Muscle of leg (tissue), 3 donors: ENCODE measurements at regions not wholly inside any gene's neighbourhood (a gene's known extent, or its start where the extent isn't known, plus 50 kb on each side); places are given as distances from the start of the nearest gene placed in this dataset.

Experiments
- DNase-seq: peaks from one replicate; pipeline ENCODE4 v3.0.0; 2013
- H3K27ac ChIP-seq: one replicate; pipeline ENCODE4 v1.5.1; 2013; ENCODE audit warnings: mild to moderate bottlenecking, low read length, control low read depth
- H3K27me3 ChIP-seq: one replicate; pipeline ENCODE4 v1.6.1; 2013; ENCODE audit warnings: low read length; ENCODE audit not compliant: control insufficient read depth, insufficient read depth
- H3K36me3 ChIP-seq: one replicate; pipeline ENCODE4 v1.6.1; 2013; ENCODE audit warnings: low read length; ENCODE audit not compliant: control insufficient read depth, insufficient read depth
- H3K4me1 ChIP-seq: one replicate; pipeline ENCODE4 v1.6.1; 2013; ENCODE audit warnings: low read length; ENCODE audit not compliant: control insufficient read depth, insufficient read depth
- H3K4me3 ChIP-seq: one replicate; pipeline ENCODE4 v1.5.1; 2013; ENCODE audit warnings: low read length, control low read depth
- H3K9me3 ChIP-seq: replicated peaks from 2 replicates; pipeline ENCODE4 v1.6.1; 2013; ENCODE audit warnings: low read depth, low read length; ENCODE audit not compliant: control insufficient read depth
- WGBS: methylation state at CpG from one replicate; pipeline ENCODE4 v1.1.5; 2013; ENCODE audit warnings: missing lambda C conversion rate; ENCODE audit not compliant: insufficient coverage; 5-methylcytosine and 5-hydroxymethylcytosine counted together

- Histone ChIP-seq H3K4me3 (no peak overlapping the region), H3K27ac (no peak overlapping the region), H3K4me1 (no peaks in the 10 kb centered on the region), H3K9me3 (no peaks in the 10 kb centered on the region), H3K27me3 (peaks cover 15% of the 10 kb centered on the region), H3K36me3 (no peaks in the 10 kb centered on the region)
- WGBS: 94% methylated on average over 5 of the region's 6 CpGs
- DNase-seq: no peak
These were observed 221.2 kb upstream of the B3GAT1 start for GRCh38 chr11:134633276-134633675.

GRCh38 chr11:134632347-134633119 lies 220.5 kb upstream of the B3GAT1 start:
- Histone ChIP-seq H3K4me1 (no peaks in the 10 kb centered on the region), H3K4me3 (no peak overlapping the region), H3K27me3 (peaks cover 18% of the 10 kb centered on the region), H3K9me3 (no peaks in the 10 kb centered on the region), H3K27ac (no peak overlapping the region), H3K36me3 (no peaks in the 10 kb centered on the region)
- no peak for DNase-seq
- 61% methylated on average over 12 of the region's 16 CpGs for WGBS

GRCh38 chr11:134630861-134631260 lies 218.8 kb upstream of the B3GAT1 start:
- Histone ChIP-seq H3K36me3 (no peaks in the 10 kb centered on the region), H3K4me1 (no peaks in the 10 kb centered on the region), H3K4me3 (no peak overlapping the region), H3K27ac (no peak overlapping the region), H3K9me3 (no peaks in the 10 kb centered on the region), H3K27me3 (peaks cover 19% of the 10 kb centered on the region)
- no peak for DNase-seq
- WGBS: 89% methylated on average over 11 of the region's 13 CpGs

DNA sequence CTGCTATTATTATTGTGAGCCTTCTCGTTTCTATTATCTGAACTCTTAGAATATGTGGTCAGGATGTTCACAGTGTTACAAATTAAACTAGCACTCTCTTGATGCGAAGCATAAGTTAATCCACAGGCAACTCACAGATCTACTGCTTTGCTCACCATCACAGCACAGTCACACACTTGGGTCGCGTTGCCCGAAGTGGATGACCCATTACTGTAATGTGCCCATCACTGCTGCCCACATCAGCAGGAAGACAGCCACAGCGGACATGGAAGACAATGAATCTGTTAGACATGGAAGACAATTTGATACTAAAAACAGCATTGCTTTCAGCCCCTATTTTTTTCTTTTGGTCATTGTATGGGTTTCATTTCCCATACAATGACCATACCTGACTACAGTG lies 216.4 kb upstream of the B3GAT1 start:
- Histone ChIP-seq H3K27ac (no peak overlapping the region), H3K4me1 (no peaks in the 10 kb centered on the region), H3K27me3 (peaks cover 35% of the 10 kb centered on the region), H3K4me3 (no peak overlapping the region), H3K9me3 (no peaks in the 10 kb centered on the region), H3K36me3 (no peaks in the 10 kb centered on the region)
- no peak for DNase-seq
- no CpG with 5 or more reads among the region's 6 CpGs for WGBS

GRCh38 chr11:134626032-134626431 lies 214.0 kb upstream of the B3GAT1 start:
- H3K4me1 ChIP-seq: no peaks in the 10 kb centered on the region

GRCh38 chr11:134625631-134626030 lies 213.6 kb upstream of the B3GAT1 start:
- Histone ChIP-seq H3K4me1 (no peaks in the 10 kb centered on the region), H3K9me3 (no peaks in the 10 kb centered on the region), H3K27me3 (peaks cover 31% of the 10 kb centered on the region), H3K27ac (no peak overlapping the region), H3K36me3 (no peaks in the 10 kb centered on the region), H3K4me3 (no peak overlapping the region)
- 48% methylated on average over 2 of the region's 3 CpGs for WGBS
- no peak for DNase-seq

More at GRCh38 chr11:134626032-134626431, 214.0 kb upstream of the B3GAT1 start:
- 88% methylated on average over 2 of the region's 4 CpGs for WGBS
- H3K36me3 ChIP-seq: no peaks in the 10 kb centered on the region
- H3K9me3 ChIP-seq: no peaks in the 10 kb centered on the region
- H3K27ac ChIP-seq: no peak overlapping the region
- peaks cover 34% of the 10 kb centered on the region for H3K27me3 ChIP-seq
- H3K4me3 ChIP-seq: no peak overlapping the region
- no peak for DNase-seq

DNA sequence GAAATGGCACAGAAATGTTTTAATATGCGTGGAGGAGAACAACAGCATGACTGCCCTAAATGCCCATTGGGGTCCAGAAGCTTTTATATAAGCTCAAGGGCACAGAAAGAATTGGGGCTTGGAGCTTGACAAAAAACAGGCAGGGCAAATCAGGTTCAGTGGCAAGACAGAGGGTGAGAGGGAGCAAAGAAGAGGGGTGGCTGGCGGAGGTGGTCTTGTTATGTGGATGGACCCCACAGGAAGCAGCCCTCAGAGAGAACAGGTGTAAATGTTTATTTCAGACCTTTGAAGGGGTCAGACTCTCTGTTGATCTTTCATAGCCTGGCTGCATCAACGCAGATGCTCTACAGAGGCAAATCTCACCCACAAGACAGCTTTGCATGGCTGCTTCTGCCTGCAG lies 213.1 kb upstream of the B3GAT1 start:
- no peak overlapping the region for H3K27ac ChIP-seq
- no peaks in the 10 kb centered on the region for H3K9me3 ChIP-seq
- no peaks in the 10 kb centered on the region for H3K36me3 ChIP-seq
- 72% methylated on average over 2 of the region's 3 CpGs for WGBS
- no peak for DNase-seq
- H3K27me3 ChIP-seq: peaks cover 31% of the 10 kb centered on the region
- no peak overlapping the region for H3K4me3 ChIP-seq
- H3K4me1 ChIP-seq: no peaks in the 10 kb centered on the region

- H3K27ac ChIP-seq: no peak overlapping the region
- WGBS: 88% methylated on average over 6 of the region's 8 CpGs
- no peaks in the 10 kb centered on the region for H3K9me3 ChIP-seq
- H3K27me3 ChIP-seq: peaks cover 31% of the 10 kb centered on the region
- no peak overlapping the region for H3K4me3 ChIP-seq
- H3K36me3 ChIP-seq: no peaks in the 10 kb centered on the region
- DNase-seq: no peak
- H3K4me1 ChIP-seq: no peaks in the 10 kb centered on the region
These were observed 212.3 kb upstream of the B3GAT1 start for GRCh38 chr11:134624166-134624920.

GRCh38 chr11:134623711-134624110 lies 211.7 kb upstream of the B3GAT1 start:
- no peaks in the 10 kb centered on the region for H3K36me3 ChIP-seq
- no peaks in the 10 kb centered on the region for H3K4me1 ChIP-seq
- WGBS: 87% methylated on average over 5 of the region's 5 CpGs
- H3K27me3 ChIP-seq: peaks cover 29% of the 10 kb centered on the region
- DNase-seq: no peak
- no peaks in the 10 kb centered on the region for H3K9me3 ChIP-seq
- H3K4me3 ChIP-seq: no peak overlapping the region
- no peak overlapping the region for H3K27ac ChIP-seq

- 89% methylated on average over 5 of the region's 6 CpGs for WGBS
- H3K27me3 ChIP-seq: peaks cover 23% of the 10 kb centered on the region
These were observed 210.4 kb upstream of the B3GAT1 start for GRCh38 chr11:134622458-134622857.

More at GRCh38 chr11:134622458-134622857, 210.4 kb upstream of the B3GAT1 start:
- Histone ChIP-seq H3K4me3 (no peak overlapping the region), H3K27ac (no peak overlapping the region), H3K4me1 (no peaks in the 10 kb centered on the region), H3K36me3 (no peaks in the 10 kb centered on the region), H3K9me3 (no peaks in the 10 kb centered on the region)
- no peak for DNase-seq
